ENCODE measurements at regions not wholly inside any gene's neighbourhood (a gene's known extent, or its start where the extent isn't known, plus 50 kb on each side); places are given as distances from the start of the nearest gene placed in this dataset.

GRCh38 chrX:127057891-127058619 is 238.5 kb downstream of the PRR32 start:
- H3K9ac ChIP-seq (ENCODE audit: low read depth in 1 of 2, low read length in 2 of 2) = no peak overlapping the region
- H3K27ac ChIP-seq (ENCODE audit: low read depth in 1 of 2, low read length in 2 of 2) = no peak overlapping the region
- H3K27me3 ChIP-seq (ENCODE audit: control insufficient read depth in 4 of 4, insufficient read depth in 4 of 4, low read length in 3 of 4) = no peaks in the 10 kb centered on the region
- no peaks in the 10 kb centered on the region for H3K4me1 ChIP-seq (ENCODE audit: control insufficient read depth in 4 of 4, insufficient read depth in 4 of 4, low read length in 3 of 4)
- H3K36me3 ChIP-seq (ENCODE audit: control insufficient read depth in 4 of 4, insufficient read depth in 3 of 4, low read depth in 1 of 4, low read length in 3 of 4) = no peaks in the 10 kb centered on the region
- 49% methylated on average over 3 of the region's 3 CpGs for WGBS
- H3K9me3 ChIP-seq (ENCODE audit: control insufficient read depth in 4 of 4, low read length in 3 of 4) = no peaks in the 10 kb centered on the region
- no peak for TF ChIP-seq ATF3 (IDR thresholded peaks at IDR 0.05)
- TF ChIP-seq HNF4G (IDR thresholded peaks at IDR 0.05) = no peak
- TF ChIP-seq MAX (IDR thresholded peaks at IDR 0.05) = no peak
- TF ChIP-seq FOXA2 (IDR thresholded peaks at IDR 0.05) = no peak
- TF ChIP-seq RAD21 (IDR thresholded peaks at IDR 0.05) = no peak
- no peak for TF ChIP-seq FOXA1 (IDR thresholded peaks at IDR 0.05)
- no peak for TF ChIP-seq CTCF (IDR thresholded peaks at IDR 0.05; ENCODE audit: low read depth, low read length, missing input control)
- no peak for TF ChIP-seq ZBTB33 (IDR thresholded peaks at IDR 0.05)
- DNase-seq (ENCODE audit: low spot score) = no peak
- no peak overlapping the region for H3K4me3 ChIP-seq (ENCODE audit: low read depth in 1 of 3, low read length in 3 of 3)

- DNase-seq (ENCODE audit: low spot score) = no peak
- no peaks in the 10 kb centered on the region for H3K36me3 ChIP-seq (ENCODE audit: control insufficient read depth in 4 of 4, insufficient read depth in 3 of 4, low read depth in 1 of 4, low read length in 3 of 4)
- TF ChIP-seq REST (IDR thresholded peaks at IDR 0.05) (no peak), HNF4A (conservative IDR thresholded peaks at IDR 0.05) (no peak), RAD21 (IDR thresholded peaks at IDR 0.05) (no peak), NR2F2 (IDR thresholded peaks at IDR 0.05) (no peak), RXRA (IDR thresholded peaks at IDR 0.05) (no peak), EGR1 (IDR thresholded peaks at IDR 0.05; ENCODE audit: low read depth in 2 of 2) (no peak), SP1 (IDR thresholded peaks at IDR 0.05) (no peak), ZBTB33 (IDR thresholded peaks at IDR 0.05) (no peak)
- no peak overlapping the region for H3K4me3 ChIP-seq (ENCODE audit: low read depth in 1 of 3, low read length in 3 of 3)
- no peaks in the 10 kb centered on the region for H3K27me3 ChIP-seq (ENCODE audit: control insufficient read depth in 4 of 4, insufficient read depth in 4 of 4, low read length in 3 of 4)
- no peaks in the 10 kb centered on the region for H3K4me1 ChIP-seq (ENCODE audit: control insufficient read depth in 4 of 4, insufficient read depth in 4 of 4, low read length in 3 of 4)
- WGBS = 81% methylated on average over 2 of the region's 2 CpGs
- no peak overlapping the region for H3K9ac ChIP-seq (ENCODE audit: low read depth in 1 of 2, low read length in 2 of 2)
- no peaks in the 10 kb centered on the region for H3K9me3 ChIP-seq (ENCODE audit: control insufficient read depth in 4 of 4, low read length in 3 of 4)
- H3K27ac ChIP-seq (ENCODE audit: low read depth in 1 of 2, low read length in 2 of 2) = no peak overlapping the region
These were observed 266.4 kb downstream of the PRR32 start for GRCh38 chrX:127085939-127086338.
